ENCODE measurements at regions not wholly inside any gene's neighbourhood (a gene's known extent, or its start where the extent isn't known, plus 50 kb on each side); places are given as distances from the start of the nearest gene placed in this dataset.

- TF ChIP-seq, protein P1, sequence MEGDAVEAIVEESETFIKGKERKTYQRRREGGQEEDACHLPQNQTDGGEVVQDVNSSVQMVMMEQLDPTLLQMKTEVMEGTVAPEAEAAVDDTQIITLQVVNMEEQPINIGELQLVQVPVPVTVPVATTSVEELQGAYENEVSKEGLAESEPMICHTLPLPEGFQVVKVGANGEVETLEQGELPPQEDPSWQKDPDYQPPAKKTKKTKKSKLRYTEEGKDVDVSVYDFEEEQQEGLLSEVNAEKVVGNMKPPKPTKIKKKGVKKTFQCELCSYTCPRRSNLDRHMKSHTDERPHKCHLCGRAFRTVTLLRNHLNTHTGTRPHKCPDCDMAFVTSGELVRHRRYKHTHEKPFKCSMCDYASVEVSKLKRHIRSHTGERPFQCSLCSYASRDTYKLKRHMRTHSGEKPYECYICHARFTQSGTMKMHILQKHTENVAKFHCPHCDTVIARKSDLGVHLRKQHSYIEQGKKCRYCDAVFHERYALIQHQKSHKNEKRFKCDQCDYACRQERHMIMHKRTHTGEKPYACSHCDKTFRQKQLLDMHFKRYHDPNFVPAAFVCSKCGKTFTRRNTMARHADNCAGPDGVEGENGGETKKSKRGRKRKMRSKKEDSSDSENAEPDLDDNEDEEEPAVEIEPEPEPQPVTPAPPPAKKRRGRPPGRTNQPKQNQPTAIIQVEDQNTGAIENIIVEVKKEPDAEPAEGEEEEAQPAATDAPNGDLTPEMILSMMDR (IDR thresholded peaks at IDR 0.05; ENCODE audit: borderline replicate concordance, extremely low read depth, low read length, poor library complexity, severe bottlenecking), result no peak
- no peak for TF ChIP-seq EZH2 (IDR thresholded peaks at IDR 0.05; ENCODE audit: borderline replicate concordance, low read depth, low read length, severe bottlenecking)
These were observed 99.5 kb upstream of the NRIP1 start for GRCh38 chr21:15164273-15164672.

Data from DND-41 (cell line).